GM19452 (cell line): ENCODE measurements at regions not wholly inside any gene's neighbourhood (a gene's known extent, or its start where the extent isn't known, plus 50 kb on each side); places are given as distances from the start of the nearest gene placed in this dataset.
"Not testable (repeated sequence)": the region's sequence is repeated elsewhere in the genome, so short reads cannot be mapped to it uniquely, and the experiment has no call there.

Source experiments
- ATAC-seq: cut with Tn5 transposase; IDR thresholded peaks from one replicate; pipeline ENCODE4 v1.9.1; 2021; ENCODE audit not compliant: unreplicated experiment

DNA sequence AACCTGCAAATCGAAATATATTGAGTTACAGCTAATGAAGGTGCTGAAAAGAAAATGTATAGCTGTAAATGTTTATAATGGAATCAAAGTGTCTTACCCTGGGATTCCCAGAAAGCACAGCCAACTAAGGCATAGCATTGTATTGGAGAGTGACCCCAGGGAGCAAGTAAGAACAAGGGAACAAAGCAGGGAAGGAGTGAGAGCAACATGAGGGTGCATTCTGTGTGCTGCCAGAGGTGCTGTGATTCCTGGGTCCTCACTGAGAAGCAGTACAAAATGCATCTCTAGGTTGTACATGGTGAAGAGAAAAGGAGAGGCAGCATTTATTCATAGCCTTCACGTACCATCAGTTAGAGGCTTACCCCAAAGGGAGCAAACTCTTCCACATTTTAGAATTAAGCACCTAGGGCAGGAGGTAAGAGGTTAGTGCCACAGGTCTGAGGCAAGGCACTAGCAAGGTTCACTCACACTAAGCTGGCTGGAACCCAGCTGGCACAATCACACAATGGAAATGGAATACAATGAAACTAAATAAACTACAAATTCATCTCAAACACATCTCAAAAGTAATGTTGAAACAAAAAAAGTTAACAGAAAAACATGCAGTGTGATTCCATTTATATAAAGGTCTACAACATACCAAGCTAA, 151.5 kb upstream of the C2CD4B start:
- no peak for ATAC-seq

DNA sequence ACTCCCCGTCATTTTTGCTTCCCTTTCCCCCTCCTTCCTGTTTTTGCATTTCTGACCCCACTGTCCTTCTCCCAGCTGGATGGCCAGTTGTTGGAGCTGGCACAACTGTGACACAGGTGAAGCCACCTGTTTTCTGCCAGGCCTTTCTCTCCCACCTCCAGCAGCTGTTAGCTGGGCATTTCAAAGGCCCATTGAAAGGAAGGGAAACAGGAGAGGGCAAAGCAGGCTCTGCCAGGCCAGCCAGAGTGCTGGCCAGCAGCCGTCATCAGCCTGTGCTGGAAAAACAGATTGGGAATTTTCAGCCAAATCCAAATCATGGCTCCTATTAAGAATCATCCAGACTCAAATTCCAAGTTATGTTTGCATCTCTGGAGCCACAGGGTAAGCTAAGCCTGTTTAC, 155.2 kb upstream of the C2CD4B start:
- no peak for ATAC-seq

DNA sequence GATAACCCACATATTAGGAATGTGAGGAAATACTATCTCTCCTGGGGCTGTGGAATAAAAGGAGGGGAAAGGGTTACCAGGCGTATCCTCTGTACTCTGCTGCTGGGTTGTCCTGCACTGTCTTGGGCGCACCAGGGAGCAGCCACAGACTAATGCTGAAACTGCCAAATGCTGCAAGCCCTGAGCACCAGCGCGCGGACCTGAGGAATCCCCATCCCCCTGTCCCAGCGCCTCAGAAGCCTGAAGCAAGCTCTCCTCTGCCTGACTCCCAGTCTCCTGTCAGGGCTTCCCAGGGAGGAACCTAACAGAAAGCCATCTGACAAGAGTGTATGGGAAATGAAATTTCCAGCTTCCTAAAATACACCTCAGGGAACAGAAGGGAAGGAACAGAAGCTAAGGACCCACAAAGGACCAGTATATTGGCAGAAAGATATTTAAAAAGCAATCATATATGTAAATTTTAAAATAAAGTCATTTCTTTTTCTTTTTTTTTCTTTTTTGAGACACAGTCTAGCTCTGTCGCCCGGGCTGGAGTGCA, 158.3 kb upstream of the C2CD4B start:
- ATAC-seq, result no peak

- no peak for ATAC-seq
These were observed 159.3 kb upstream of the C2CD4B start for GRCh38 chr15:62324382-62324781.

DNA sequence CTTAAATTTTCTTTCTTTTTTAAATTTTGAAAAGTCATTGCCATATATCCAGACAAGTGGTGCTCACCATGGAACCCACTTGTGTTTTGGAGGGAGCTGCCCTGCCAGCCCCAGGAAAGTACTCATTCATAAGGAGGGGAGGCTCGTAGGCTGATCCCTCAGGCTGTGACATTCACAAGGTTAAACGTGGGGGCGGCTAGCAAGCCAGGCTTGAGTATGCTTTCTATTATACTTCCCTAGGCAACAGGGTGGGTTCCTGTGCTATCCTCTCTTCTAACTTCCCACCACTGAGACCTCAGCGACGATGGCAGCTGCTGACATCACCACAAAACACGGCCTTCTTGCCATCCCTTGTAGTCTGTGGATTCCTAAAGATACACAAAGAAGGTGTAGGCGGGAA, 160.5 kb upstream of the C2CD4B start:
- no peak for ATAC-seq

GRCh38 chr15:62326460-62327011, 161.5 kb upstream of the C2CD4B start:
- no peak for ATAC-seq

DNA sequence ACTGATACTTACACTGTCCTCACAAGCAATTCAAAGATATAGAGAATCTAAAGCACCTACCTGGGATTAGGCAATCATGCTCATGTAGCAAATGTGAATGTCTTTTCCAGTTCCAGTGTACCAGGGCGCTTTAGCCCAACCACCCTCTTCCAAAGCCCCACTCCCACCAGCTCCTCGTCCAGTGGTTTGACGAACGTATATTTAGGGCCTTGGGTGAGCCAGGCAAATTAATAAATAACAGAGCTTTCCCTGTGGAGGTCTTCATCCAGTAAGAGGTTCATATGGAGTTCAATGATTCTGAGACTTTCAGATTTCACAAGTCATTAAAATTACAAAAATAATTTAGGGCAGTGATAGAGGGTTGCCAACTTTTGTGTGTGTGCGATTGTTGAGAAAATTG, 162.3 kb upstream of the C2CD4B start:
- ATAC-seq, result no peak

GRCh38 chr15:62332472-62332871, 167.4 kb upstream of the C2CD4B start:
- ATAC-seq, result not testable (repeated sequence)

DNA sequence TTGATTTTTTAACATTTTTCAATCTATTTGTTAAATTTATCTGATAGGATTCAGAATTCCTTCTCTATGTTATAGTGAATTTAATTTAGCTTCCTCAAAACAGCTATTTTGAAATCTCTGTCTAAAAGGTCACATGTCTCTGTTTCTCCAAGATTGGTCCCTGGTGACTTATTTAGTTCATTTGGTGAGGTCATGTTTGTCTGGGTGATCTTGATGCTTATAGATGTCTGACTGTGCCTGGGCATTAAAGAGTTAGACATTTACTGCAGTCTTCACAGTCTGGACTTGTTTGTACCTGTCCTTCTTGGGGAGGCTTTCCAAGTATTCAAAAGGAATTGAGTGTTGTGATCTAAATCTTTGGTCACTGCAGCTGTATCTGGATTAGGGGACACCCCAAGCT, 169.5 kb upstream of the C2CD4B start:
- ATAC-seq, result no peak

DNA sequence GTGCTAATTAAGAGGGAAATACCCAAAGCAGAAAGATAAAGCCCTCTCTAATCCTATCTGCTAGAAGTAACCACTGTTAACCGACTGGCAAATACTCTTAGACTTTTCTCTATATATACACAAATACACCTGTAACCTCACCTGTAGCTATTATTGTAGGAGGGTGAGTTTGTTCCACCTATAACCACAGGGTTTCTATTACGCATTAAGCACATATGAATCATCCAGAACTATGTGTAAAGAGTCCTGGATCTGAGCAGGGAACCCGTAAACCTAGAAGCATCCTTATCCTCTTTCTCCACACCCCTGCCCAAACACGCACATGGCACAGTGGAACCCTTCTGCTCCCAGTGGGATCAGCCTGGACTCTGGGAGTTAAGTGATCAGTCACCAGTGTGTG, 172.8 kb upstream of the C2CD4B start:
- ATAC-seq, result no peak

DNA sequence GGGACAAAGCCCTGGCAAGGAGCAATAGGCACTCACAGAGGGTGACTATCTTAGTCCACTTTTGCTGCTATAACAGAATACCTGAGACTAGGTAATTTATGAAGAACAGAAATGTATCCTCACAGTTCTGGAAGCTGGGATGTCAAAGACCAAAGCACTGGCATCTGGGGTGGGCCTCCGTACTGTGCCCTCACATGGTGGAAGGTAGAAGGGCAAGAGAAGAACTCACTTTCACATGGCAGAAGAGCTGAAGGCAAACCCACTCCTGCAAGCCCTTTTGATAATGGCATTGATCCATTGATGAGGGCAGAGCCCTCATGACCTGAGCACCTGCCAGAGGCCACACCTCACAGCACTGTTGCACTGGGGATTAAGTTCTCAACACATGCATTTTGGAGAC, 173.4 kb upstream of the C2CD4B start:
- ATAC-seq, result no peak

DNA sequence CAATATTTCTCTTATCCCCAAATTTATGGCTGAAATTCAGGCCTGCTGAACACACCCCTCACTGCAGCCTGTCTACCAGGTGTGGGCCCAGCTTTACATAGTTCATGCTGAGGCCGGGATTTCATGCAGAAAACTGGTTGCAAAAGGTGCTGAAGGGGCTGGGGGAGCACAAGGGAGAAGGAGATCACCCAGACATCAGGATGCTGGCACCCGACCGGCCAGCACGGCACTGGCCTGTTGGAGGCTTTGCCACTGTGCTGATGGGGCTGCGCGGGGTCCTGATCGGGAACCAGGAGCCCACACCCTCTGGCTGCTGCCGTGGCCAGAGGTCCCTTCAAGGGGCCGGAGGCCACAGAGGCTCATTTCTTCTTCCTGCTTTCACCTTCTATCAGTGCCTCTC, 177.9 kb upstream of the C2CD4B start:
- no peak for ATAC-seq

DNA sequence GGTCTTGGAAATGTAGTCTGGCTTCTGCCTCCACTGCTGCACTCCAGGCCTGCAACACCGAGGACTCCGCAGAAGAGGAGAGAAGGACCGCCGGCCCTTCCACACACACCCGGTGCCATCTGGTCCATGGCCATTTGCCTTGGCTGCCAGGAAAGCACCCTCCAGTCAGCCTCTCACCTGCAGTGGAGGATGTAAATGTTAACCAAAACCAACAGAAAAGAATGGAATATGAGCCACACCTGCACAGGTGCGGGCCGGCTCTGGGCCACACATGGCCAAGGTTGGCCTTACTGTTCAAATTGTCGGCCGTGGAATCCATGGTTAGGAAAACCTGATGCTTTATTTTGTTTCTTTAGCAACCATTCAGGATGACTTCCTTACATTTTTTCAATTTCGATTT, 178.3 kb upstream of the C2CD4B start:
- no peak for ATAC-seq

- no peak for ATAC-seq
These were observed 179.9 kb upstream of the C2CD4B start for GRCh38 chr15:62344806-62345539.

DNA sequence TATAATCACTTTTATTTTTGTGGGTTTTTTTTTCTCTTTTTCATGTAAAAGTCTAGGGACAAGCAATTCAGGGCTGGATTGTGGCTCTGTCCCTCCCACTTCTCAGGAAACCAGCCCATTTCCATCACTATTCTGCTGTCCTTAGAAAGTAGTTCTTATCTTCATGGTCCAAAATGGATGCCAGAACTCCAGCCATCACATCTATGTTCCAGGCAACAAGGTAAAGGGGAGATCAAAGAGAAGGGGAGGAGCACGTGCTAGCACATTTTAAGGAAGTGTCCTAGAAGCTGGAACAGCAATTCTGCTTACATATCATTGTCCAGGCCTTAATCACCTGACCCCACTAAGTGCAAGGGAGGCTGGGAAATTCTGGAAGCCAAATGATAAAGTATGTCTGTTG, 181.1 kb upstream of the C2CD4B start:
- ATAC-seq, result no peak

GRCh38 chr15:62348118-62348517, 183.0 kb upstream of the C2CD4B start:
- ATAC-seq, result no peak

- no peak for ATAC-seq
These were observed 183.5 kb upstream of the C2CD4B start for GRCh38 chr15:62348623-62349022.

DNA sequence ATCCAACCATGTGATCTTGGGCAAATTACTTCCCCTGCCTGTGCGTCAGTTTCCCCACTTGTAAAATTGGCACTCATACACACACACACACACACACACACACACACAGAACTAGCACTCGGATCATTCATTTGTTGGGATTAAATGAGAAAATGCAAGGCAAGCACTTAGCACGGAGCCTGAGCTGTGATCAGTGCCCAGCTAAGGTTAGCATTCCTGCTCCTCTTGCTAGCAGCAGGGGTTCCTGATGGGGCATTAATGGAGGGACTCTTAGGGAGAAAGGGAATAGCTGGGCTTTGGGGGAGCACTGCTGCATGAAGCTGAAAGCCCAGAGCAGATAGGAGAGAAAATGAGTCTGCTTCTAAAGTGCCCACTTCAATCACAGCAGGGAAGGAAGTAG, 187.7 kb upstream of the C2CD4B start:
- ATAC-seq, result no peak

GRCh38 chr15:62357431-62357830, 192.3 kb upstream of the C2CD4B start:
- ATAC-seq, result no peak

- no peak for ATAC-seq
These were observed 194.3 kb upstream of the C2CD4B start for GRCh38 chr15:62359416-62359815.

DNA sequence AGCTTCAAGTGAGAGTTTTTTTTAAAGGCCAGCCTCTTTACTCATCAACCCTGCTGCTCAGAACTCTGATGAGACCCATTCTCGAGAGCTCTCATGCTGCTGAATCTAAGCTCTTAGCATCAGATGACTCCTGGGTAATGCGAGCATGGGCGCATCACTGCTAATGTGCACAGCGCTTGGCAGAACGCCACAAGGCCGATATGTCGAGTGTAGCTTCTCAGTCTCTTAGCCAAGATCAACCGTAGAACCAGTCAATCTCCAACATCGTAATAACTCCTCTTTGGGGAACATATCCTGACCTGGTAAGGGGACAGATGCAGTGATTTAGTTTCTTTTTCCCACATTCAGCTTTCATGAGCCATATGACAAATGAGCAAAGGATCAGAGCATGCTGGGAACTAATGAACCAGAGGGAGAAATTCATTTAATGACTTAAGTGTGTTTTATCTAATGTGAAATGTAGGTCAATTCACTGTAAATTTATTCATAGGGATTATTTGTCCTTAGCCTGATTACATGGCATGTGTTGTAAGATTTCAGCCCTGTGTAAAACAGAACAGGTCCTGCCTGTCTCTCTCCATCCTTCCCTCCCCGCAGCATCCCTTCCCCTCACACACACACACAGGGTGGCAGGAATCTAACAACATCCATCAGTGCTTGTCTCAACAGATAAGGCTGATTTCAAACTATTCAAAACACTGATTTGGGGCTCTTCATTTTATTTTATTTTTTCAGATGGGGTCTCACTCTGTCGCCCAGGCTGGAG, 195.4 kb upstream of the C2CD4B start:
- ATAC-seq, result no peak

DNA sequence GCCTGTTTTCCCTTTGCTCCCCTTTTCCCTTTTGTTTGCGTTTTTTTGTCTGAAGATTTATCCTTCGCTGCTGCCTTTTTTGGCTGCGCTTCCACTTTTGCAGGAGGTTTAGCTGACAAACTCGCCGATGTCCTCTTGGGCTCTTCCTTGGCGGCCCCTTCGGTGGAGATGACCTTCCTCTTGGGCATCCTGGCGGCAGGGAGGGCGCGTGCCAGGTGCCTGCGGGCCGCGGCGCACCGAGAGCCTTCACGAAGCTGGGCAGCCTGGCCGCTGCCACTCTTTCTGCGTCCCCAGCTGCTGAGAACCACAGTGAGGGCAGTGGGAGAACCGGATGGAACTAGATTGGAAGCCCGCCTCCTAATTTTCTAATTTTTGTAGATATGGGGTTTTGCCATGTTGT, 197.1 kb upstream of the C2CD4B start:
- no peak for ATAC-seq
